H1 (cell line): ENCODE measurements at regions not wholly inside any gene's neighbourhood (a gene's known extent, or its start where the extent isn't known, plus 50 kb on each side); places are given as distances from the start of the nearest gene placed in this dataset.

Source experiments
- CTCF ChIA-PET: fragments of 300-600 bp; sonication (Branson Sonifier 250); formaldehyde crosslinking; loops from one replicate; lab custom pipeline; 2021; ENCODE audit not compliant: partially characterized antibody; lab: Charles Lee
- POLR2A ChIA-PET: fragments of 300-600 bp; sonication (Branson Sonifier 250); formaldehyde crosslinking; loops from one replicate; lab custom pipeline; 2021; ENCODE audit warnings: inconsistent platforms; ENCODE audit not compliant: partially characterized antibody; lab: Charles Lee
- DNase-seq, 2 experiments: peaks; one replicate each; pipeline versions ENCODE4 v3.0.0 to v3.0.0-alpha.2; 2010 to 2022; ENCODE audit warnings: low spot score in 2 of 2, low read depth in 1 of 2, mixed read lengths in 1 of 2
- FAIRE-seq: peaks from 2 replicates; lab custom pipeline; 2011; peaks lifted over from hg19 to GRCh38; lab: Jason Lieb, UNC
- H2AFZ ChIP-seq: 2 replicates; pipeline ENCODE4 v1.8.1; 2012; ENCODE audit warnings: low read length, inconsistent platforms
- H2AK5ac ChIP-seq: 2 replicates; pipeline ENCODE4 v1.6.1; 2013; ENCODE audit warnings: low read depth, low read length
- H2BK120ac ChIP-seq: replicated peaks from 2 replicates; pipeline ENCODE3; 2013; ENCODE audit warnings: low read depth, low read length, inconsistent platforms
- H2BK12ac ChIP-seq: 2 replicates; pipeline ENCODE4 v1.6.1; 2013; ENCODE audit warnings: low read depth, low read length
- H2BK15ac ChIP-seq: 2 replicates; pipeline ENCODE4 v1.6.1; 2013; ENCODE audit warnings: low read length
- H2BK20ac ChIP-seq: 2 replicates; pipeline ENCODE4 v1.6.1; 2013; ENCODE audit warnings: low read length
- H2BK5ac ChIP-seq: 2 replicates; pipeline ENCODE4 v1.6.1; 2013; ENCODE audit warnings: low read depth, low read length
- H3K14ac ChIP-seq: 2 replicates; pipeline ENCODE4 v1.6.1; 2013; ENCODE audit warnings: inconsistent platforms; ENCODE audit not compliant: insufficient read length
- H3K18ac ChIP-seq: 2 replicates; pipeline ENCODE4 v1.6.1; 2013; ENCODE audit warnings: low read length; ENCODE audit errors: extremely low read depth
- H3K23ac ChIP-seq: 2 replicates; pipeline ENCODE4 v1.6.1; 2013; ENCODE audit warnings: inconsistent platforms; ENCODE audit not compliant: insufficient read length
- H3K23me2 ChIP-seq: 2 replicates; pipeline ENCODE4 v1.6.1; 2013; ENCODE audit warnings: low read depth, low read length
- H3K27ac ChIP-seq: 2 replicates; pipeline ENCODE4 v1.6.1; 2011; ENCODE audit warnings: low read depth, low read length, inconsistent platforms
- H3K27me3 ChIP-seq, 4 experiments: replicated peaks in 1 of 4; 1 replicate in 1 of 4; 2 replicates in 3 of 4; pipeline versions ENCODE4 v1.6.1 to v1.8.1; 2011 to 2013; ENCODE audit warnings: low read length in 3 of 4, mild to moderate bottlenecking in 3 of 4, inconsistent platforms in 2 of 4, mixed read lengths in 2 of 4, moderate library complexity in 1 of 4; ENCODE audit not compliant: control insufficient read depth in 3 of 4, insufficient read depth in 3 of 4; ENCODE audit errors: extremely low read depth in 1 of 4
- H3K36me3 ChIP-seq, 4 experiments: 2 replicates each; pipeline versions ENCODE4 v1.6.1 to v1.8.1; 2011 to 2013; ENCODE audit warnings: mild to moderate bottlenecking in 4 of 4, low read length in 3 of 4, moderate library complexity in 2 of 4, control low read depth in 1 of 4, inconsistent platforms in 1 of 4; ENCODE audit not compliant: insufficient read depth in 4 of 4, control insufficient read depth in 2 of 4
- H3K4ac ChIP-seq: replicated peaks from 2 replicates; pipeline ENCODE3; 2013; ENCODE audit warnings: low read length, low read depth, mixed read lengths, inconsistent platforms; ENCODE audit not compliant: insufficient read length
- H3K4me1 ChIP-seq, 4 experiments: replicated peaks in 1 of 4; 1 replicate in 1 of 4; 2 replicates in 3 of 4; pipeline versions ENCODE4 v1.6.1 to v1.8.1; 2011 to 2013; ENCODE audit warnings: low read length in 3 of 4, inconsistent platforms in 2 of 4, mixed read lengths in 1 of 4; ENCODE audit not compliant: insufficient read depth in 4 of 4, control insufficient read depth in 3 of 4
- H3K4me2 ChIP-seq, 2 experiments: 2 replicates each; pipeline versions ENCODE4 v1.6.1 to v1.8.1; 2011 to 2013; ENCODE audit warnings: low read depth in 2 of 2, low read length in 2 of 2, control low read depth in 1 of 2, inconsistent platforms in 1 of 2, mild to moderate bottlenecking in 1 of 2; ENCODE audit not compliant: insufficient read depth in 1 of 2
- H3K4me3 ChIP-seq, 4 experiments: fragments of 200-600, 300-600 bp in 1 of 4; sonication (generic), shearing (Covaris generic), sonication (Bioruptor Twin) in 1 of 4; 2 replicates each; pipeline versions ENCODE4 v1.5.1 to v1.8.1; 2011 to 2016; ENCODE audit warnings: low read length in 4 of 4, low read depth in 3 of 4, control low read depth in 2 of 4, inconsistent platforms in 2 of 4, mild to moderate bottlenecking in 2 of 4, mixed read lengths in 1 of 4, moderate library complexity in 1 of 4; ENCODE audit not compliant: insufficient read depth in 2 of 4; ENCODE audit errors: extremely low read depth in 1 of 4
- H3K56ac ChIP-seq: replicated peaks from 2 replicates; pipeline ENCODE3; 2013; ENCODE audit warnings: low read depth, mild to moderate bottlenecking, mixed read lengths, low read length, inconsistent platforms; ENCODE audit not compliant: insufficient read length
- H3K79me1 ChIP-seq: 2 replicates; pipeline ENCODE4 v1.6.1; 2013; ENCODE audit warnings: low read depth, low read length, control low read depth
- H3K79me2 ChIP-seq, 2 experiments: 2 replicates each; pipeline versions ENCODE4 v1.6.1 to v1.8.1; 2012 to 2013; ENCODE audit warnings: low read length in 2 of 2, mild to moderate bottlenecking in 2 of 2, inconsistent platforms in 1 of 2; ENCODE audit not compliant: insufficient read depth in 2 of 2, control insufficient read depth in 1 of 2
- H3K9ac ChIP-seq, 4 experiments: replicated peaks in 1 of 4; 1 replicate in 1 of 4; 2 replicates in 3 of 4; pipeline versions ENCODE4 v1.6.1 to v1.8.1; 2011 to 2013; ENCODE audit warnings: low read depth in 3 of 4, low read length in 3 of 4, control low read depth in 2 of 4, mild to moderate bottlenecking in 2 of 4, moderate library complexity in 2 of 4, inconsistent platforms in 1 of 4; ENCODE audit errors: extremely low read depth in 1 of 4
- H3K9me3 ChIP-seq, 2 experiments: 2 replicates each; pipeline versions ENCODE4 v1.6.1 to v1.8.1; 2012 to 2013; ENCODE audit warnings: mild to moderate bottlenecking in 2 of 2, moderate library complexity in 2 of 2, control low read depth in 1 of 2, inconsistent platforms in 1 of 2, low read depth in 1 of 2, low read length in 1 of 2, mixed read lengths in 1 of 2; ENCODE audit not compliant: insufficient read depth in 2 of 2
- H4K20me1 ChIP-seq, 2 experiments: replicated peaks in 1 of 2; 2 replicates each; pipeline versions ENCODE3 to v1.8.1; 2011 to 2013; ENCODE audit warnings: inconsistent platforms in 2 of 2, low read length in 2 of 2, mild to moderate bottlenecking in 1 of 2; ENCODE audit not compliant: insufficient read depth in 2 of 2, control insufficient read depth in 1 of 2
- H4K5ac ChIP-seq: 2 replicates; pipeline ENCODE4 v1.6.1; 2013; ENCODE audit warnings: low read length, low read depth, mixed read lengths, inconsistent platforms; ENCODE audit not compliant: insufficient read length
- H4K8ac ChIP-seq: 2 replicates; pipeline ENCODE4 v1.8.0; 2013; ENCODE audit warnings: mild to moderate bottlenecking, moderate library complexity, low read length, inconsistent platforms; ENCODE audit not compliant: insufficient read depth; ENCODE audit errors: extremely low read depth
- H4K91ac ChIP-seq: replicated peaks from 2 replicates; pipeline ENCODE3; 2013; ENCODE audit warnings: low read length, mixed read lengths, inconsistent platforms; ENCODE audit not compliant: insufficient read length
- BACH1 ChIP-seq: IDR thresholded peaks from 2 replicates; pipeline ENCODE4 v1.6.1; 2012; ENCODE audit warnings: low read length, improper control_type of control experiment
- BCL11A ChIP-seq, 2 experiments: IDR thresholded peaks; one replicate each; pipeline ENCODE4 v1.6.1; 2011; ENCODE audit warnings: low read depth in 2 of 2, low read length in 2 of 2, mild to moderate bottlenecking in 2 of 2
- EGR1 ChIP-seq: IDR thresholded peaks from 2 replicates; pipeline ENCODE4 v1.6.1; 2011; ENCODE audit warnings: low read depth, low read length, borderline replicate concordance
- NANOG ChIP-seq: IDR thresholded peaks from 2 replicates; pipeline ENCODE4 v1.6.1; 2011; ENCODE audit warnings: low read length, low read depth, mild to moderate bottlenecking, inconsistent platforms; ENCODE audit not compliant: insufficient read depth, poor library complexity, severe bottlenecking
- PHF8 ChIP-seq: fragments of 200-600 bp; sonication (generic); conservative IDR thresholded peaks from 2 replicates; pipeline ENCODE4 v1.7.1; 2012; ENCODE audit warnings: low read depth, mild to moderate bottlenecking, inconsistent platforms, low read length, moderate library complexity
- SAP30 ChIP-seq: fragments of 300-600 bp; sonication (generic); IDR thresholded peaks from 2 replicates; pipeline ENCODE4 v1.7.1; 2012; ENCODE audit warnings: low read length, moderate library complexity, mild to moderate bottlenecking, inconsistent platforms; ENCODE audit not compliant: insufficient read depth, insufficient replicate concordance
- SP2 ChIP-seq: IDR thresholded peaks from 2 replicates; pipeline ENCODE4 v1.6.1; 2012; ENCODE audit warnings: mild to moderate bottlenecking, low read length, inconsistent platforms
- SP4 ChIP-seq: IDR thresholded peaks from 2 replicates; pipeline ENCODE4 v1.6.1; 2012; ENCODE audit warnings: low read length, inconsistent platforms
- SUZ12 ChIP-seq: fragments of 200-600 bp; sonication (generic); IDR thresholded peaks from 2 replicates; pipeline ENCODE4 v1.6.1; 2012; ENCODE audit warnings: mild to moderate bottlenecking, inconsistent platforms, low read length, moderate library complexity, mixed read lengths
- TAF7 ChIP-seq: optimal IDR thresholded peaks from 2 replicates; pipeline ENCODE3; 2011; ENCODE audit warnings: low read depth, mild to moderate bottlenecking, inconsistent platforms, low read length, moderate library complexity, borderline replicate concordance
- TBP ChIP-seq: IDR thresholded peaks from 2 replicates; pipeline ENCODE4 v1.6.1; 2011; ENCODE audit warnings: low read depth, low read length, improper control_type of control experiment
- TF ChIP-seq, protein P1 (sequence below): IDR thresholded peaks from 2 replicates; pipeline ENCODE4 v1.6.1; 2012; ENCODE audit warnings: inconsistent platforms
- TF ChIP-seq, protein P2 (sequence below): IDR thresholded peaks from 2 replicates; pipeline ENCODE4 v1.6.1; 2012; ENCODE audit warnings: inconsistent platforms

DNA sequence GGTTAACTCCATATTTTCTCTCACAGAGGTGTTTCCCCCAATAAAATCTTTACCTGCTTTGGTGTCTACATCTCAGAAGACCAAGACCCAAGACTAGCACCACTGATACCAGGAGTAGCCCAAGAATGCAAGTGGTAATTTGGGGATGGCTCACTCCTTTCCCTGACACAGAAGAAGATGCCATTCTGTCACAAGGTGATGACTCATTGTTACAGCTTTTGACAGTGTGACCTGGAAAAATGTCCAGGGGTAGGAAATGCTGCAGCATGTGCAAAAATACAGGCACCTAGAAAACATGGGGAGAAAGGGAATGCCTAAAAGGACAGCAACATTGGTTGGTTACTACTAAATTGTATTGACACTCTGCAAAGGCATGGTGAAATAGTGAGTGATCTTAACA lies 254.0 kb upstream of the GJE1 start:
- POLR2A ChIA-PET: no interaction called here
- no peak overlapping the region for H2AK5ac ChIP-seq
- H2BK20ac ChIP-seq: no peak overlapping the region
- no peak overlapping the region for H2BK15ac ChIP-seq
- no peaks in the 10 kb centered on the region for H4K20me1 ChIP-seq
- H3K18ac ChIP-seq: no peak overlapping the region
- no peak overlapping the region for H4K5ac ChIP-seq
- CTCF ChIA-PET: no interaction called here
- H3K56ac ChIP-seq: no peak overlapping the region
- no peak overlapping the region for H3K27ac ChIP-seq
- no peak for DNase-seq
- no peak overlapping the region for H4K91ac ChIP-seq
- H3K79me2 ChIP-seq: no peaks in the 10 kb centered on the region
- H2AFZ ChIP-seq: no peak overlapping the region
- H3K9me3 ChIP-seq: no peaks in the 10 kb centered on the region
- H3K27me3 ChIP-seq: no peaks in the 10 kb centered on the region
- no peak for FAIRE-seq
- TF ChIP-seq TBP (no peak), BACH1 (no peak), SP2 (no peak), PHF8 (no peak), TAF7 (no peak), NANOG (no peak), SAP30 (no peak), SP4 (no peak), EGR1 (no peak), SUZ12 (no peak), BCL11A (IDR thresholded peaks at IDR 0.05; ENCODE audit: low read depth in 2 of 2, low read length in 2 of 2) (no peak)
- TF ChIP-seq, protein P1, sequence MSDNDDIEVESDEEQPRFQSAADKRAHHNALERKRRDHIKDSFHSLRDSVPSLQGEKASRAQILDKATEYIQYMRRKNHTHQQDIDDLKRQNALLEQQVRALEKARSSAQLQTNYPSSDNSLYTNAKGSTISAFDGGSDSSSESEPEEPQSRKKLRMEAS: no peak
- TF ChIP-seq, protein P2, sequence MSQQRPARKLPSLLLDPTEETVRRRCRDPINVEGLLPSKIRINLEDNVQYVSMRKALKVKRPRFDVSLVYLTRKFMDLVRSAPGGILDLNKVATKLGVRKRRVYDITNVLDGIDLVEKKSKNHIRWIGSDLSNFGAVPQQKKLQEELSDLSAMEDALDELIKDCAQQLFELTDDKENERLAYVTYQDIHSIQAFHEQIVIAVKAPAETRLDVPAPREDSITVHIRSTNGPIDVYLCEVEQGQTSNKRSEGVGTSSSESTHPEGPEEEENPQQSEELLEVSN: no peak
- H3K23me2 ChIP-seq: no peaks in the 10 kb centered on the region
- no peak overlapping the region for H2BK12ac ChIP-seq
- H3K14ac ChIP-seq: no peak overlapping the region
- H4K8ac ChIP-seq: no peak overlapping the region
- H3K4me2 ChIP-seq: no peak overlapping the region
- no peak overlapping the region for H2BK120ac ChIP-seq
- no peak overlapping the region for H3K4me3 ChIP-seq
- H3K4ac ChIP-seq: no peak overlapping the region
- H2BK5ac ChIP-seq: no peak overlapping the region
- H3K4me1 ChIP-seq: no peaks in the 10 kb centered on the region
- H3K9ac ChIP-seq: no peak overlapping the region
- no peaks in the 10 kb centered on the region for H3K36me3 ChIP-seq
- no peak overlapping the region for H3K23ac ChIP-seq
- H3K79me1 ChIP-seq: no peaks in the 10 kb centered on the region
